ENCODE measurements at regions not wholly inside any gene's neighbourhood (a gene's known extent, or its start where the extent isn't known, plus 50 kb on each side); places are given as distances from the start of the nearest gene placed in this dataset.

- Histone ChIP-seq H3K27ac (ENCODE audit: low read depth, low read length, poor library complexity, severe bottlenecking) (no peak overlapping the region), H4K20me1 (ENCODE audit: insufficient read depth, low read length) (no peaks in the 10 kb centered on the region), H3K9me2 (ENCODE audit: insufficient read depth, low read length) (no peaks in the 10 kb centered on the region), H3K4me2 (ENCODE audit: low read length) (no peak overlapping the region), H3K4me1 (ENCODE audit: insufficient read depth, low read length, poor library complexity, severe bottlenecking) (no peaks in the 10 kb centered on the region), H3K4me3 (ENCODE audit: low read depth, low read length, poor library complexity, severe bottlenecking) (no peak overlapping the region), H3K79me2 (ENCODE audit: insufficient read depth, low read depth, low read length) (no peaks in the 10 kb centered on the region), H3K9me3 (ENCODE audit: low read length) (no peaks in the 10 kb centered on the region), H3K36me3 (ENCODE audit: insufficient read depth, low read length) (no peaks in the 10 kb centered on the region), H2AFZ (ENCODE audit: low read length) (no peak overlapping the region)
- TF ChIP-seq CTCF (conservative IDR thresholded peaks at IDR 0.05; ENCODE audit: low read length) (no peak), EZH2phosphoT487 (IDR thresholded peaks at IDR 0.05; ENCODE audit: borderline replicate concordance, low read depth, low read length) (no peak)
- DNase-seq (ENCODE audit: low spot score): no peak
- POLR2A ChIA-PET: no interaction called here
- no TSS peak for BruUV-seq (replicated peaks)
- CTCF ChIA-PET (ENCODE audit: unreplicated experiment): no interaction called here
- intact Hi-C loops (cut with micrococcal nuclease; ENCODE audit: unreplicated experiment): no loop called here
Measured at GRCh38 chr10:61172182-61172926, 228.4 kb upstream of the RHOBTB1 start.

- CTCF ChIA-PET (ENCODE audit: unreplicated experiment): no interaction called here
- Histone ChIP-seq H3K9me2 (ENCODE audit: insufficient read depth, low read length) (no peaks in the 10 kb centered on the region), H3K36me3 (ENCODE audit: insufficient read depth, low read length) (no peaks in the 10 kb centered on the region), H4K20me1 (ENCODE audit: insufficient read depth, low read length) (no peaks in the 10 kb centered on the region), H3K79me2 (ENCODE audit: insufficient read depth, low read depth, low read length) (no peaks in the 10 kb centered on the region), H3K9me3 (ENCODE audit: low read length) (no peaks in the 10 kb centered on the region), H2AFZ (ENCODE audit: low read length) (no peak overlapping the region), H3K4me1 (ENCODE audit: insufficient read depth, low read length, poor library complexity, severe bottlenecking) (no peaks in the 10 kb centered on the region), H3K4me2 (ENCODE audit: low read length) (no peak overlapping the region), H3K27ac (ENCODE audit: low read depth, low read length, poor library complexity, severe bottlenecking) (no peak overlapping the region), H3K4me3 (ENCODE audit: low read depth, low read length, poor library complexity, severe bottlenecking) (no peak overlapping the region)
- DNase-seq (ENCODE audit: low spot score): no peak
- no TSS peak for BruUV-seq (replicated peaks)
- TF ChIP-seq CTCF (conservative IDR thresholded peaks at IDR 0.05; ENCODE audit: low read length) (no peak), EZH2phosphoT487 (IDR thresholded peaks at IDR 0.05; ENCODE audit: borderline replicate concordance, low read depth, low read length) (no peak)
- POLR2A ChIA-PET: interaction anchor here (0.7 kb wide), 1 partner anchor 714 kb away, joined by 4 read pairs; no protein-coding TSS in a partner anchor
- intact Hi-C loops (cut with micrococcal nuclease; ENCODE audit: unreplicated experiment): no loop called here
Measured at GRCh38 chr10:61170594-61170993, 226.6 kb upstream of the RHOBTB1 start.

GRCh38 chr10:61169294-61169693, 225.3 kb upstream of the RHOBTB1 start:
- no peak overlapping the region for H3K4me2 ChIP-seq (ENCODE audit: low read length)
- no peaks in the 10 kb centered on the region for H4K20me1 ChIP-seq (ENCODE audit: insufficient read depth, low read length)
- TF ChIP-seq CTCF (conservative IDR thresholded peaks at IDR 0.05; ENCODE audit: low read length) (no peak), EZH2phosphoT487 (IDR thresholded peaks at IDR 0.05; ENCODE audit: borderline replicate concordance, low read depth, low read length) (no peak)
- H3K4me3 ChIP-seq (ENCODE audit: low read depth, low read length, poor library complexity, severe bottlenecking): no peak overlapping the region
- intact Hi-C loops (cut with micrococcal nuclease; ENCODE audit: unreplicated experiment): no loop called here
- ChIA-PET POLR2A (interaction anchor here (1.1 kb wide), 1 partner anchor 18 kb away, joined by 3 read pairs; no protein-coding TSS in a partner anchor), CTCF (ENCODE audit: unreplicated experiment) (no interaction called here)
- H3K9me2 ChIP-seq (ENCODE audit: insufficient read depth, low read length): no peaks in the 10 kb centered on the region
- no peaks in the 10 kb centered on the region for H3K79me2 ChIP-seq (ENCODE audit: insufficient read depth, low read depth, low read length)
- no peak for DNase-seq (ENCODE audit: low spot score)
- no peaks in the 10 kb centered on the region for H3K4me1 ChIP-seq (ENCODE audit: insufficient read depth, low read length, poor library complexity, severe bottlenecking)
- H2AFZ ChIP-seq (ENCODE audit: low read length): no peak overlapping the region
- no TSS peak for BruUV-seq (replicated peaks)
- H3K27ac ChIP-seq (ENCODE audit: low read depth, low read length, poor library complexity, severe bottlenecking): no peak overlapping the region
- no peaks in the 10 kb centered on the region for H3K9me3 ChIP-seq (ENCODE audit: low read length)
- no peaks in the 10 kb centered on the region for H3K36me3 ChIP-seq (ENCODE audit: insufficient read depth, low read length)

Measured in OCI-LY7 (cell line).